GM12864 (cell line): ENCODE measurements at regions not wholly inside any gene's neighbourhood (a gene's known extent, or its start where the extent isn't known, plus 50 kb on each side); places are given as distances from the start of the nearest gene placed in this dataset.
"Not testable (repeated sequence)": the region's sequence is repeated elsewhere in the genome, so short reads cannot be mapped to it uniquely, and the experiment has no call there.

Experiments used
- DNase-seq: peaks from one replicate; pipeline ENCODE4 v3.0.0-alpha.2; 2011; ENCODE audit warnings: low read depth
- H3K4me3 ChIP-seq: 2 replicates; pipeline ENCODE4 v1.5.1; 2011; ENCODE audit warnings: mild to moderate bottlenecking, low read depth, low read length, control low read depth
- CTCF ChIP-seq: IDR thresholded peaks from 2 replicates; pipeline ENCODE4 v1.5.1; 2011; ENCODE audit warnings: low read depth, mild to moderate bottlenecking, moderate library complexity, low read length, control low read depth, inconsistent platforms; ENCODE audit errors: missing control alignments

- DNase-seq = no peak
- TF ChIP-seq CTCF = no peak
- no peak overlapping the region for H3K4me3 ChIP-seq
Observed at GRCh38 chr6:178119-178518, 114.2 kb upstream of the DUSP22 start.

GRCh38 chr6:178929-179328 is 113.4 kb upstream of the DUSP22 start:
- H3K4me3 ChIP-seq, DNase-seq: not testable (repeated sequence)

- DNase-seq = no peak
- no peak overlapping the region for H3K4me3 ChIP-seq
- no peak for TF ChIP-seq CTCF
Observed at GRCh38 chr6:179340-179950, 112.8 kb upstream of the DUSP22 start.

- DNase-seq = not testable (repeated sequence)
- peak overlapping the region; percentile 9; the same call in 1 of the 2 replicates for H3K4me3 ChIP-seq
Observed at GRCh38 chr6:180091-180694, 112.1 kb upstream of the DUSP22 start.

- H3K4me3 ChIP-seq = peak overlapping the region; percentile 8; the same call in 1 of the 2 replicates
- TF ChIP-seq CTCF = no peak
Observed at GRCh38 chr6:181049-181654, 111.1 kb upstream of the DUSP22 start.

GRCh38 chr6:183668-184067 is 108.6 kb upstream of the DUSP22 start:
- H3K4me3 ChIP-seq = no peak overlapping the region
- DNase-seq = no peak
- TF ChIP-seq CTCF = no peak

More at GRCh38 chr6:181049-181654, 111.1 kb upstream of the DUSP22 start:
- no peak for DNase-seq

GRCh38 chr6:184161-184700 is 108.1 kb upstream of the DUSP22 start:
- no peak for TF ChIP-seq CTCF
- H3K4me3 ChIP-seq = no peak overlapping the region
- no peak for DNase-seq

GRCh38 chr6:186340-186965 is 105.8 kb upstream of the DUSP22 start:
- DNase-seq = no peak
- TF ChIP-seq CTCF = no peak
- H3K4me3 ChIP-seq = no peak overlapping the region
